ENCODE measurements at regions not wholly inside any gene's neighbourhood (a gene's known extent, or its start where the extent isn't known, plus 50 kb on each side); places are given as distances from the start of the nearest gene placed in this dataset.

DNA sequence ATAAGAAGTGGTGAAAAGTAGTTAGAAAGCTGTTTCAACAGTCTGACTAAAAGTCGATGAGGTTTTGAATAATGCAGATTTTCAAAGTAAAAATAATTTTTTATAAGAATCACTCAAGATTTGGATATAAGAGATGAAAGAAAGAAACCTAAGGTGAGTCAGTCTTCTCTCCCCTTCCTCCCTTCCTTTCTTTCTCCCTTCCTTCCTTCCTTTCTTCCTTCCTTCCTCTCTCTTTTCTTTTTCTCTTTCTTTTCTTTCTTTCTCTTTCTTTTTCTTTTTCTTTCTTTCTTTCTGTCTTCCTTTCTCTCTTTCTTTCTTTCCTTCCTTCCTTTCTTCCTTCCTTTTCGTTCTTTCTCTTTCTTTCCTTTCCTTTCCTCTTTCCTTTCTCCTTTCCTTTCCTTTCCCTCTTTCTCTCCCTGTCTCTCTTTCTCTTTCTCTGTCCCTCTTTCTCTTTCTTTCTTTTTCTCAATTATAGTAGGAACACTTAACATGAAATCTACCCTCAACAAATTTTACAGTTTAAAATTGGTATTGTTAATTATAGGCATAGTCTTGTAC, 308.6 kb downstream of the ARL4A start:
- no TSS peak for BruUV-seq (replicated peaks)
- Histone ChIP-seq H3K27ac (ENCODE audit: low read depth, low read length, poor library complexity, severe bottlenecking) (no peak overlapping the region), H3K27me3 (replicated peaks; ENCODE audit: insufficient read depth, low read depth, low read length, poor library complexity) (peaks cover 18% of the 10 kb centered on the region), H3K9me3 (ENCODE audit: low read depth, low read length, poor library complexity, severe bottlenecking) (no peaks in the 10 kb centered on the region), H3K4me1 (ENCODE audit: insufficient read depth, low read length, poor library complexity, severe bottlenecking) (no peaks in the 10 kb centered on the region), H3K4me3 (ENCODE audit: low read depth, low read length, poor library complexity, severe bottlenecking) (no peak overlapping the region), H3K36me3 (ENCODE audit: insufficient read depth, low read length, poor library complexity, severe bottlenecking) (no peaks in the 10 kb centered on the region)
- TF ChIP-seq, protein P1, sequence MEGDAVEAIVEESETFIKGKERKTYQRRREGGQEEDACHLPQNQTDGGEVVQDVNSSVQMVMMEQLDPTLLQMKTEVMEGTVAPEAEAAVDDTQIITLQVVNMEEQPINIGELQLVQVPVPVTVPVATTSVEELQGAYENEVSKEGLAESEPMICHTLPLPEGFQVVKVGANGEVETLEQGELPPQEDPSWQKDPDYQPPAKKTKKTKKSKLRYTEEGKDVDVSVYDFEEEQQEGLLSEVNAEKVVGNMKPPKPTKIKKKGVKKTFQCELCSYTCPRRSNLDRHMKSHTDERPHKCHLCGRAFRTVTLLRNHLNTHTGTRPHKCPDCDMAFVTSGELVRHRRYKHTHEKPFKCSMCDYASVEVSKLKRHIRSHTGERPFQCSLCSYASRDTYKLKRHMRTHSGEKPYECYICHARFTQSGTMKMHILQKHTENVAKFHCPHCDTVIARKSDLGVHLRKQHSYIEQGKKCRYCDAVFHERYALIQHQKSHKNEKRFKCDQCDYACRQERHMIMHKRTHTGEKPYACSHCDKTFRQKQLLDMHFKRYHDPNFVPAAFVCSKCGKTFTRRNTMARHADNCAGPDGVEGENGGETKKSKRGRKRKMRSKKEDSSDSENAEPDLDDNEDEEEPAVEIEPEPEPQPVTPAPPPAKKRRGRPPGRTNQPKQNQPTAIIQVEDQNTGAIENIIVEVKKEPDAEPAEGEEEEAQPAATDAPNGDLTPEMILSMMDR (conservative IDR thresholded peaks at IDR 0.05; ENCODE audit: low read depth, low read length), result no peak
- no peak for TF ChIP-seq EZH2 (IDR thresholded peaks at IDR 0.05; ENCODE audit: borderline replicate concordance, low read depth, low read length, poor library complexity, severe bottlenecking)
- ChIA-PET CTCF (no interaction called here), POLR2A (ENCODE audit: low non-redundant PET) (no interaction called here)
- intact Hi-C loops (cut with micrococcal nuclease; ENCODE audit: unreplicated experiment), result no loop called here
- no peak for DNase-seq (ENCODE audit: low spot score)

DNA sequence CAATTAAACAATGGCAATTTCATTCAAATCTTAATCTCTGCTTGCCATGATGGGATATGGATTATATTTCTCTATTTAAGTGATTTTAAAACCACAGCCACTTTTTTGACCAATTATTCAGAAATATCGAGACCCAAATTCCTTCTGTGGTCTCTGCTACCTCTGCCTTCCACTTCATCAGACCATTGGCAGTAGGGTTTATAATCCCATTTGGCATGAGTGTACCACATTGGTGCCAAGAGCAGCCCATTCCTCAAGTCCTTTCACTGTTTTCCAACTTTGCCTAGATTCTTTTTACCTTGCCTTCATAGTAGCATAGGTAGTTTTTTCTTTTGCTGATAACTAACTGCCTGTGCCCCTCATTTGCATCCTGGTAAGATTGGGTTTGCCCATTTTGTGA, 319.9 kb downstream of the ARL4A start:
- Histone ChIP-seq H3K27me3 (replicated peaks; ENCODE audit: insufficient read depth, low read depth, low read length, poor library complexity) (peaks cover 18% of the 10 kb centered on the region), H3K9me3 (ENCODE audit: low read depth, low read length, poor library complexity, severe bottlenecking) (no peaks in the 10 kb centered on the region), H3K4me3 (ENCODE audit: low read depth, low read length, poor library complexity, severe bottlenecking) (no peak overlapping the region), H3K36me3 (ENCODE audit: insufficient read depth, low read length, poor library complexity, severe bottlenecking) (no peaks in the 10 kb centered on the region), H3K27ac (ENCODE audit: low read depth, low read length, poor library complexity, severe bottlenecking) (no peak overlapping the region), H3K4me1 (ENCODE audit: insufficient read depth, low read length, poor library complexity, severe bottlenecking) (no peaks in the 10 kb centered on the region)
- ChIA-PET CTCF (no interaction called here), POLR2A (ENCODE audit: low non-redundant PET) (no interaction called here)
- TF ChIP-seq EZH2 (IDR thresholded peaks at IDR 0.05; ENCODE audit: borderline replicate concordance, low read depth, low read length, poor library complexity, severe bottlenecking), result no peak
- TF ChIP-seq, protein P1 (conservative IDR thresholded peaks at IDR 0.05; ENCODE audit: low read depth, low read length), result no peak
- intact Hi-C loops (cut with micrococcal nuclease; ENCODE audit: unreplicated experiment), result no loop called here
- DNase-seq (ENCODE audit: low spot score), result no peak
- BruUV-seq (replicated peaks), result no TSS peak

DNA sequence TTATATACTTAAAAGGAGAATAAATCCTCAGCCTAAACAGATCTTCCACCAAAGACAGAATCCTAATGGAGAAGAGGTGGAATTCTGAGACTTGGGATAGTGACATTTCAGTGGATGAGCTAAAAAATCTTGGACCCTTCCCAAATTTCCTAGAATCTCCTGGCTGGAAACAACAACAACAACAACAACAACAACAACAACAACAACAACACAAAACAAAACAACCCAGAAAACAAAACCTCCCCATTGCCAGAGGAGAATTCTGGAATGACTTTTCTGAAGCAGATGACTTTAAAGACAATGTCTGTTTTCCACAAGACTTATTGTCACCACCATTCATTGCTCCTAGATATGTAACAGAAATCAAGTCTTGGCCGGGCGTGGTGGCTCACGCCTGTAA, 322.1 kb downstream of the ARL4A start:
- no peak overlapping the region for H3K4me3 ChIP-seq (ENCODE audit: low read depth, low read length, poor library complexity, severe bottlenecking)
- H3K27ac ChIP-seq (ENCODE audit: low read depth, low read length, poor library complexity, severe bottlenecking), result no peak overlapping the region
- H3K9me3 ChIP-seq (ENCODE audit: low read depth, low read length, poor library complexity, severe bottlenecking), result no peaks in the 10 kb centered on the region
- intact Hi-C loops (cut with micrococcal nuclease; ENCODE audit: unreplicated experiment), result no loop called here
- H3K36me3 ChIP-seq (ENCODE audit: insufficient read depth, low read length, poor library complexity, severe bottlenecking), result no peaks in the 10 kb centered on the region
- no peak for TF ChIP-seq EZH2 (IDR thresholded peaks at IDR 0.05; ENCODE audit: borderline replicate concordance, low read depth, low read length, poor library complexity, severe bottlenecking)
- TF ChIP-seq, protein P1 (conservative IDR thresholded peaks at IDR 0.05; ENCODE audit: low read depth, low read length), result no peak
- H3K27me3 ChIP-seq (replicated peaks; ENCODE audit: insufficient read depth, low read depth, low read length, poor library complexity), result peaks cover 18% of the 10 kb centered on the region
- no TSS peak for BruUV-seq (replicated peaks)
- ChIA-PET POLR2A (ENCODE audit: low non-redundant PET) (no interaction called here), CTCF (no interaction called here)
- H3K4me1 ChIP-seq (ENCODE audit: insufficient read depth, low read length, poor library complexity, severe bottlenecking), result no peaks in the 10 kb centered on the region
- no peak for DNase-seq (ENCODE audit: low spot score)
